AG09309 (cell line): ENCODE measurements at regions not wholly inside any gene's neighbourhood (a gene's known extent, or its start where the extent isn't known, plus 50 kb on each side); places are given as distances from the start of the nearest gene placed in this dataset.
"Not testable (repeated sequence)": the region's sequence is repeated elsewhere in the genome, so short reads cannot be mapped to it uniquely, and the experiment has no call there.

Source experiments
- DNase-seq: peaks from one replicate; pipeline ENCODE4 v3.0.0-alpha.2; 2010; ENCODE audit warnings: low read depth
- H3K4me3 ChIP-seq: 2 replicates; pipeline ENCODE4 v1.5.1; 2011; ENCODE audit warnings: mild to moderate bottlenecking, low read depth, low read length, moderate library complexity; ENCODE audit not compliant: control insufficient read depth
- TF ChIP-seq, protein P1 (sequence below): IDR thresholded peaks from 2 replicates; pipeline ENCODE4 v1.5.1; 2011; ENCODE audit warnings: mild to moderate bottlenecking, low read depth, low read length, inconsistent platforms; ENCODE audit not compliant: insufficient read depth, control insufficient read depth; ENCODE audit errors: missing control alignments

DNA sequence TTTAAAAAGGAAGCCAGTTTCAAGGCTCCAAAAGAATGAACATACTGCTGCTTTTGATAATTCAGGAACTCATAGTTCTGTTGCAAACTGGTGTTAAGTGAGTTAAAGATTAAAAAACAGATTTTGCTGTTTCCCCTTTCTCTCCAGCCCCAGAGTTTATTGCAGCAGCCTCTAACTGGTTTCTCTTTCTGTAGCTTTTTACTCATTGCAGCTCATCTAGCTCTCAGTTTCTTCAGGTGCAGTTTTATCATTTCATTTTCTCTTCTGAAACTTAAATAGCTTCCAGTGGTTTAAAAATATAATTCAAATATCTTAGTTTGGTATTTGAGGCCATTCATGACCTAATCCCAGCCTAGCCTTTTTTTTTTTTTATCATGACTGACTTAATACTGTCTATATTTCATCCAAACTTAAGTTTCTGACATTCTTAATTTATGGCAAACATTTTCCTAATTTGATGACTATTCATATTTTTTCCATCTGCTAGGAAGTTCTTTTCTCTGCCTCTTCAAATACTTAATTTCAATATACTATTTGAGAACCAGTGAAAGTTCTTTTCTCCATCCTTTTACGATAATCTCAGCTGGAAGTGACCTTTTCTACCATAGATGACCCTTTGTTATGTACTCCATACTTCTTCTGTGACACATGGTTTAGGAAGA, 252.7 kb upstream of the GRIA1 start:
- no peak for DNase-seq
- TF ChIP-seq, protein P1, sequence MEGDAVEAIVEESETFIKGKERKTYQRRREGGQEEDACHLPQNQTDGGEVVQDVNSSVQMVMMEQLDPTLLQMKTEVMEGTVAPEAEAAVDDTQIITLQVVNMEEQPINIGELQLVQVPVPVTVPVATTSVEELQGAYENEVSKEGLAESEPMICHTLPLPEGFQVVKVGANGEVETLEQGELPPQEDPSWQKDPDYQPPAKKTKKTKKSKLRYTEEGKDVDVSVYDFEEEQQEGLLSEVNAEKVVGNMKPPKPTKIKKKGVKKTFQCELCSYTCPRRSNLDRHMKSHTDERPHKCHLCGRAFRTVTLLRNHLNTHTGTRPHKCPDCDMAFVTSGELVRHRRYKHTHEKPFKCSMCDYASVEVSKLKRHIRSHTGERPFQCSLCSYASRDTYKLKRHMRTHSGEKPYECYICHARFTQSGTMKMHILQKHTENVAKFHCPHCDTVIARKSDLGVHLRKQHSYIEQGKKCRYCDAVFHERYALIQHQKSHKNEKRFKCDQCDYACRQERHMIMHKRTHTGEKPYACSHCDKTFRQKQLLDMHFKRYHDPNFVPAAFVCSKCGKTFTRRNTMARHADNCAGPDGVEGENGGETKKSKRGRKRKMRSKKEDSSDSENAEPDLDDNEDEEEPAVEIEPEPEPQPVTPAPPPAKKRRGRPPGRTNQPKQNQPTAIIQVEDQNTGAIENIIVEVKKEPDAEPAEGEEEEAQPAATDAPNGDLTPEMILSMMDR, result no peak
- H3K4me3 ChIP-seq, result no peak overlapping the region

DNA sequence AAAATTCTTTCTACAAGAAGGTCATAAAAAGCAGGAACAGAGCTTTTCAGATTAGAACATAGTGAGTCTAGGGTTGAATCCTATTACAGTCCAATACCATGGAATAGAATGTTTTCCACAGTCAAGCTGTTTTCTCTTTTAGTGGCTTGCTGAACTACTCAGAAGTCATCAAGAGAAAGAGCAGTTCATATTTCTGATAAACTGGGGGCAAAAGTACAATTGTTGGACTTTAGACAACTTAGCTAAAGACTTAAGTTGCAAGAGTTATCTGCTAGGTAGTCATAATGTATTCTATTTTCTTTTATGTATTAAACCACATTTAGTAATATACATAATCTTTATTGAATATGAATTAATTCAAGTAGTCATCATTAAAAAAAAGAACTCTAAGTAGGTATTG, 233.1 kb upstream of the GRIA1 start:
- H3K4me3 ChIP-seq, result no peak overlapping the region
- TF ChIP-seq, protein P1, result no peak
- no peak for DNase-seq

DNA sequence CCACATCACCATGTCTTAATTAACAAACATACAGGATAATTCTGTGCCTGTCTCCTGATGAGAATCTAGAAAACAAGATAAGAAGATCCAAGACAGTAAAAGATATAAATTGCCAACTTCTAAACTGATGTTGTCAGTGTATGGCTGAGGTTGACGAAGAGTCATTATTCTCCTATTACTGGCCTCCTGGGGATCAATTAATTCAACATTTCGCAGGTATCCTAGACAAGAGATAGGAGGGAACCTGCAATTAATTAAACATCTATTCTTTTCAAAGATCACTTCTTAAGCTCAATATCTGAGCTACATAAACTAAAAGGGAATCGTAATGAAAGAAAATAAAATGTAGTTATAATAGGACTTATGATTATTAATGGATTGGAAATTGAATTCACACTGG, 232.0 kb upstream of the GRIA1 start:
- H3K4me3 ChIP-seq, result no peak overlapping the region
- TF ChIP-seq, protein P1, result no peak
- no peak for DNase-seq

DNA sequence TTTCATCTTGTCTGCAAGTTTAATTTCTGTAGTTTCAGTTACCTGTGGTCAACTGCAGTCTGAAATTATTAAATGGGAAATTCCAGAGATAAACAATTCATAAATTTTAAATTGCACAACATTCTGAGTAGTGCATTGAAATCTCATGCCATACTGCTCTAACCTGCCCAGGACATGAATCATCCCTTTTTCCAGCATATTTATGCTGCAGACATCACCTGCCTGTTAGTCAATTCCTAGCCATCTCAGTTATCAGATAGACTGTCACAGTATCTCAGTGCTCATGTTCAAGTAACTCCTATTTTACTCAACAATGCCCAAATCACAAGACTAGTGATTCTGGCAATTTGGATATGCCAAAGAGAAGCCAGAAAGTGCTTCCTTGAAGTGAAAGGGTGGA, 223.0 kb upstream of the GRIA1 start:
- DNase-seq, result no peak
- no peak overlapping the region for H3K4me3 ChIP-seq
- TF ChIP-seq, protein P1, result no peak

DNA sequence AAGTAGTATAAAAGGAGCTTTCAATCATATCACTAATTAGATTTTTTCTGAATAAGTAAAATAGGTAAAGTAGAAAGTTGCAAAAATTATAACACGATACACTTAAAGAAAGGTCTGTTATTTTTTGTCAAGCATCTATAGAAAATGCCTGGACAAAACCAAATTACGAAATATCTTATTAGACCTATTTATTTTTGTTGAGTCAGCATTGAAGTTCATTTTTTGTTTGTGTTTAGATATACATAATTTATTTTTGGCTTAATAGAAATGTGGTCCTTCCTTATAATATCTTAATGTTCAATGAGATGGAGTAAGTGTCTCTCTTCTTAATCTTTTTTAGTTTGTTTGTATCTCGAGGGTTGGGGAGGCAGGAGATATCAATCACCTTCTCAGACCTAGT, 214.8 kb upstream of the GRIA1 start:
- H3K4me3 ChIP-seq, result no peak overlapping the region
- DNase-seq, result no peak
- TF ChIP-seq, protein P1, result no peak

DNA sequence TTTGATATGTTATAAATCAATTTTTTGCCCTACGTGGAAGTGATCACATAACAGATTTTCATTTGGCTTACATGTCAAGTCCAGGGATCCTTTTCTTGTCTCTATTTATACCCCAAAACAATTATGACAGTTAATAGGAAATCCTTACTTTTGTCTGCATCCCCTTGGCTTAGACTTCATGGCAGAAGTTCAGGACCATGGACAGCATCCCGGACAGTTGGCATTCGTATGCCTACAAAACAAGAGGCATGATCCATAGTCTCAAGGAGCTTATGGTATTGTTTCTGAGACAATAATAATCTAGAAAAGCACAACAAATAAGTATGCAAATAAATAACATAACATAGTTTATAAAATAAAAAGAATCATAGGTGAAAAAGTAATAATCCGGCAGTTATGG, 214.3 kb upstream of the GRIA1 start:
- DNase-seq, result no peak
- TF ChIP-seq, protein P1, result no peak
- H3K4me3 ChIP-seq, result no peak overlapping the region

DNA sequence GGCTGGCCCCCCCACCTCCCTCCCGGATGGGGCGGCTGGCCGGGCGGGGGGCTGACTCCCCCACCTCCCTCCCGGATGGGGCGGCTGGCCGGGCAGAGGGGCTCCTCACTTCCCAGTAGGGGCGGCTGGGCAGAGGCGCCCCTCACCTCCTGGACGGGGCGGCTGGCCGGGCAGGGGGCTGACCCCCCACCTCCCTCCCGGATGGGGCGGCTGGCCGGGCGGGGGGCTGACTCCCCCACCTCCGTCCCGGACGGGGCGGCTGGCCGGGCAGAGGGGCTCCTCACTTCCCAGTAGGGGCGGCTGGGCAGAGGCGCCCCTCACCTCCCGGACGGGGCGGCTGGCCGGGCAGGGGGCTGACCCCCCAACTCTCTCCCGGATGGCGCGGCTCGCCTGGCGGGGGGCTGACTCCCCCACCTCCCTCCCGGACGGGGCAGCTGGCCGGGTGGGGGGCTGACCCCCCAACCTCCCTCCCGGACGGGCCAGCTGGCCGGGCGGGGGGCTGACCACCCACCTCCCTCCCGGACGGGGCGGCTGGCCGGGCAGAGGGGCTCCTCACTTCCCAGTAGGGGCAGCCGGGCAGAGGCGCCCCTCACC, 194.1 kb upstream of the GRIA1 start:
- not testable (repeated sequence) for DNase-seq, H3K4me3 ChIP-seq
